GM12864 (cell line): ENCODE measurements at regions not wholly inside any gene's neighbourhood (a gene's known extent, or its start where the extent isn't known, plus 50 kb on each side); places are given as distances from the start of the nearest gene placed in this dataset.

Source experiments
- DNase-seq: peaks from one replicate; pipeline ENCODE4 v3.0.0-alpha.2; 2011; ENCODE audit warnings: low read depth
- H3K4me3 ChIP-seq: 2 replicates; pipeline ENCODE4 v1.5.1; 2011; ENCODE audit warnings: mild to moderate bottlenecking, low read depth, low read length, control low read depth
- CTCF ChIP-seq: IDR thresholded peaks from 2 replicates; pipeline ENCODE4 v1.5.1; 2011; ENCODE audit warnings: low read depth, mild to moderate bottlenecking, moderate library complexity, low read length, control low read depth, inconsistent platforms; ENCODE audit errors: missing control alignments

DNA sequence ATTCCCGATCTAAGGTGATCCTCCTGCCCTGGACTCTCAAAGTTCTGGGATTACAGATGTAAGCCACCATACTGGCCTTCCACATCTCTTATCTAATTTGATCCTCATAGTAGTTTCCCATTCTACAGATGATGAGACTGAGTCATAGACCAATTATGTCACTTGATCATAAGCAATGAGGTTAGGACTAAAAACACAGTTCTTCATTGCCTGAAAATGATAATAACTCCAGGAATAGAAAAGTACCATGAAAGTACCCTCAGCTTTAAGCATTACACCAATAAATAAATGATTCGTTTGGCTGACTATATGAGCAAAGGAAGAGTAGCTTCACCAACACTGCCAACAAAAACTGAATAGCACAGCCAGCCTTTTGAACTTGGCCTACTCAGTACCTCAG is 389.5 kb downstream of the ACTL7B start:
- no peak for TF ChIP-seq CTCF
- H3K4me3 ChIP-seq: no peak overlapping the region
- DNase-seq: no peak

- no peak overlapping the region for H3K4me3 ChIP-seq
- no peak for DNase-seq
- no peak for TF ChIP-seq CTCF
Observed at GRCh38 chr9:108463932-108464606, 391.7 kb downstream of the ACTL7B start.

GRCh38 chr9:108456903-108457302 is 398.9 kb downstream of the ACTL7B start:
- no peak for TF ChIP-seq CTCF
- DNase-seq: no peak
- H3K4me3 ChIP-seq: no peak overlapping the region

DNA sequence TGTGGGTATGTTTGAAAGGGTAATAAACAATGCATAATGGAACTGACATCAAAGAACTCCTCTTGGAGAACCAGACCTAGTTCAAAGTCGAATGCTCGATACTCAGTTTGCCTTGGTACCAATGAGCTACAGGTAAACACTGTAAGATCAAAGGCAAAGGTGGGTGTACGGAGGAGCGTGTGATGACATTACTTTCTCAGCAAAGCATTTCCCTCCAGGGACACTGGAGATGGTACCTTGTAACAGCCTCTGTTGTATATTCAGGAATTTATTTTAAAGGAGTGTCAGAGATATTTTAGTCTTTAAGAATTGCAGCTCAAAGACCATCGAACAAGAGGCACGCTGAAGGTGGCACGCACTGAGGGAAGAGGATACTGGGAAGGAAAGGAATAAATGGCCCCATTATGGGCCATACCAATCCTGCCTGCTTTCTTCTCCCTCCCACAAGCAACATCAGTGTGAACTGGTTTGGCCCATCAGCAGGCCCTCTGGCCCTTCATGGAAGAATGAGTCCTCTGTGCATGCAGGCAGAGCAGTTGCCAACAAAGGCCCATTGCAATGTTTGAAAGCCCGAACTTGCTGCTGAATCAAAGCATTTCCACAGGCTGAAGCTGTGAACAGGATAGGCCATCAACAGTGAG is 410.2 kb downstream of the ACTL7B start:
- H3K4me3 ChIP-seq: no peak overlapping the region
- no peak for DNase-seq

GRCh38 chr9:108444400-108445358 is 411.1 kb downstream of the ACTL7B start:
- no peak overlapping the region for H3K4me3 ChIP-seq
- TF ChIP-seq CTCF: no peak
- no peak for DNase-seq

More for the DNA sequence above, 410.2 kb downstream of the ACTL7B start:
- no peak for TF ChIP-seq CTCF

DNA sequence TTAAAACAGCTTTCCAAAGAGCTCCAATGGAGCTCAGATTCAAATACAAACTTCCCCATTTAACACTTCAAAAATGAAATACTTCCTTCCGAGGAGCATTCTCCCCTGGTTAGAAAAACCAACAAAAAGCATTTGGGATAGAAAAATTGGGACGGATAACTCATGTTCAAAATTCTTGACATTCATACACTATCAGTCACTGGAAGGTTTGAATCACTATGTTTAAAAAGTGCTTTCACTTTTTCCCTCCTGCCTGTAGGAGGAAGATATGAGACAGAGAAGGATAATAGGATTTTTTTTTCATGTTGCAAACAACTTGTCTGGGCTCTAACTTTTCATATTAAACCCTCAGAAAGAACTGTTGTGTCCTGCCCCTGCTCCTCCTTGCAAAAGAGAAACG is 412.0 kb downstream of the ACTL7B start:
- no peak for DNase-seq
- H3K4me3 ChIP-seq: no peak overlapping the region
- no peak for TF ChIP-seq CTCF
